ENCODE measurements at regions not wholly inside any gene's neighbourhood (a gene's known extent, or its start where the extent isn't known, plus 50 kb on each side); places are given as distances from the start of the nearest gene placed in this dataset.

DNA sequence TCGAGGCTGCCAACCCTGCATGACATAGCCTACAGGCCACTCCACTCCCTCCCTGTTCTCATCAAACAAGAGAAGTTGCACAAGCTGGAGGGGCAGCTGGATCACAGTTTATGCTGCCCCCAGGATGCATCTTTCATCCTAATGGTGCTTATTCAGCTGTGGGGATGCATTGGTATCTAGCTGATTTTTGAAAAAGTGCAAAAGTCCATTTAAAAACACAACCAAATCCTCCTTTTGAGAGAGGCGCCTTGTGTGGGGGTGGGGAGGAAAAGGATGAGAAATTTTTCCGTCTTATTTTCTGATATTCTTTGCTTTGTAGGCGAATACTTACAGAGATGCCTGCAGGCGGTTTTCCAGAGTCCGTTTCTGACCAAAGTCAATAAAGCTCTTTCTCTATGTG lies 276.4 kb upstream of the BOD1L1 start:
- TF ChIP-seq, protein P1, sequence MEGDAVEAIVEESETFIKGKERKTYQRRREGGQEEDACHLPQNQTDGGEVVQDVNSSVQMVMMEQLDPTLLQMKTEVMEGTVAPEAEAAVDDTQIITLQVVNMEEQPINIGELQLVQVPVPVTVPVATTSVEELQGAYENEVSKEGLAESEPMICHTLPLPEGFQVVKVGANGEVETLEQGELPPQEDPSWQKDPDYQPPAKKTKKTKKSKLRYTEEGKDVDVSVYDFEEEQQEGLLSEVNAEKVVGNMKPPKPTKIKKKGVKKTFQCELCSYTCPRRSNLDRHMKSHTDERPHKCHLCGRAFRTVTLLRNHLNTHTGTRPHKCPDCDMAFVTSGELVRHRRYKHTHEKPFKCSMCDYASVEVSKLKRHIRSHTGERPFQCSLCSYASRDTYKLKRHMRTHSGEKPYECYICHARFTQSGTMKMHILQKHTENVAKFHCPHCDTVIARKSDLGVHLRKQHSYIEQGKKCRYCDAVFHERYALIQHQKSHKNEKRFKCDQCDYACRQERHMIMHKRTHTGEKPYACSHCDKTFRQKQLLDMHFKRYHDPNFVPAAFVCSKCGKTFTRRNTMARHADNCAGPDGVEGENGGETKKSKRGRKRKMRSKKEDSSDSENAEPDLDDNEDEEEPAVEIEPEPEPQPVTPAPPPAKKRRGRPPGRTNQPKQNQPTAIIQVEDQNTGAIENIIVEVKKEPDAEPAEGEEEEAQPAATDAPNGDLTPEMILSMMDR (IDR thresholded peaks at IDR 0.05) = no peak
- TF ChIP-seq POLR2AphosphoS5 (IDR thresholded peaks at IDR 0.05) (no peak), POLR2A (IDR thresholded peaks at IDR 0.05) (no peak)
